ENCODE measurements at regions not wholly inside any gene's neighbourhood (a gene's known extent, or its start where the extent isn't known, plus 50 kb on each side); places are given as distances from the start of the nearest gene placed in this dataset.

- no peaks in the 10 kb centered on the region for H3K4me1 ChIP-seq
- H3K27ac ChIP-seq, result no peak overlapping the region
- peaks cover 9 to 10% of the 10 kb centered on the region in 2 donors for H3K9me3 ChIP-seq
- no peak for DNase-seq (ENCODE audit: low spot score in 2 of 2)
- TF ChIP-seq POLR2A (IDR thresholded peaks at IDR 0.05), result no peak
- TF ChIP-seq CTCF (IDR thresholded peaks at IDR 0.05), result no peak
- no peak for TF ChIP-seq POLR2AphosphoS5 (IDR thresholded peaks at IDR 0.05)
- no peaks in the 10 kb centered on the region for H3K36me3 ChIP-seq
- no peaks in the 10 kb centered on the region for H3K27me3 ChIP-seq
- no peak overlapping the region for H3K4me3 ChIP-seq
- intact Hi-C loops (cut with DNase I; ENCODE audit: low total_unique reads), result no loop called here
Observed at GRCh38 chr4:38290366-38290765, 330.2 kb downstream of the PTTG2 start.

- Histone ChIP-seq H3K9me3 (peaks cover 9 to 10% of the 10 kb centered on the region in 2 donors), H3K4me3 (no peak overlapping the region), H3K27me3 (no peaks in the 10 kb centered on the region), H3K27ac (no peak overlapping the region), H3K4me1 (no peaks in the 10 kb centered on the region), H3K36me3 (no peaks in the 10 kb centered on the region)
- TF ChIP-seq POLR2A (IDR thresholded peaks at IDR 0.05) (no peak), CTCF (IDR thresholded peaks at IDR 0.05) (no peak), POLR2AphosphoS5 (IDR thresholded peaks at IDR 0.05) (no peak)
- intact Hi-C loops (cut with DNase I; ENCODE audit: low total_unique reads), result no loop called here
- no peak for DNase-seq (ENCODE audit: low spot score in 2 of 2)
Observed at GRCh38 chr4:38290914-38291313, 330.7 kb downstream of the PTTG2 start.

- TF ChIP-seq POLR2AphosphoS5 (IDR thresholded peaks at IDR 0.05) (no peak), CTCF (IDR thresholded peaks at IDR 0.05) (no peak), POLR2A (IDR thresholded peaks at IDR 0.05) (no peak)
- no peak overlapping the region for H3K27ac ChIP-seq
- H3K36me3 ChIP-seq, result no peaks in the 10 kb centered on the region
- H3K27me3 ChIP-seq, result no peaks in the 10 kb centered on the region
- no peak overlapping the region for H3K4me3 ChIP-seq
- no peaks in the 10 kb centered on the region for H3K4me1 ChIP-seq
- intact Hi-C loops (cut with DNase I; ENCODE audit: low total_unique reads), result no loop called here
- peaks cover 10 to 14% of the 10 kb centered on the region in 2 donors for H3K9me3 ChIP-seq
- DNase-seq (ENCODE audit: low spot score in 2 of 2), result no peak
Observed at GRCh38 chr4:38292529-38292928, 332.3 kb downstream of the PTTG2 start.

- Histone ChIP-seq H3K27ac (no peak overlapping the region), H3K27me3 (no peaks in the 10 kb centered on the region), H3K9me3 (peaks cover 23% of the 10 kb centered on the region in 2 donors), H3K36me3 (no peaks in the 10 kb centered on the region), H3K4me1 (no peaks in the 10 kb centered on the region), H3K4me3 (no peak overlapping the region)
- no peak for TF ChIP-seq POLR2AphosphoS5 (IDR thresholded peaks at IDR 0.05)
- TF ChIP-seq CTCF (IDR thresholded peaks at IDR 0.05), result no peak
- TF ChIP-seq POLR2A (IDR thresholded peaks at IDR 0.05), result no peak
- no peak for DNase-seq (ENCODE audit: low spot score in 2 of 2)
- intact Hi-C loops (cut with DNase I; ENCODE audit: low total_unique reads), result no loop called here
Observed at GRCh38 chr4:38294238-38294637, 334.0 kb downstream of the PTTG2 start.

GRCh38 chr4:38297061-38297460 is 336.9 kb downstream of the PTTG2 start:
- Histone ChIP-seq H3K27me3 (no peaks in the 10 kb centered on the region), H3K27ac (no peak overlapping the region), H3K36me3 (no peaks in the 10 kb centered on the region), H3K4me1 (no peaks in the 10 kb centered on the region), H3K9me3 (peaks cover 23 to 30% of the 10 kb centered on the region in 2 donors), H3K4me3 (no peak overlapping the region)
- TF ChIP-seq POLR2A (IDR thresholded peaks at IDR 0.05), result no peak
- TF ChIP-seq CTCF (IDR thresholded peaks at IDR 0.05), result no peak
- no peak for TF ChIP-seq POLR2AphosphoS5 (IDR thresholded peaks at IDR 0.05)
- intact Hi-C loops (cut with DNase I; ENCODE audit: low total_unique reads), result no loop called here
- DNase-seq (ENCODE audit: low spot score in 2 of 2), result no peak

Data from breast epithelium (tissue), 4 donors.